ENCODE measurements at regions not wholly inside any gene's neighbourhood (a gene's known extent, or its start where the extent isn't known, plus 50 kb on each side); places are given as distances from the start of the nearest gene placed in this dataset.

GRCh38 chr11:54832676-54833075 is 126.0 kb downstream of the OR4A5 start:
- TF ChIP-seq CTCF (IDR thresholded peaks at IDR 0.05): no peak
- TF ChIP-seq POLR2A (IDR thresholded peaks at IDR 0.05): no peak

Data from right lobe of liver (tissue), 4 donors.